ENCODE measurements at regions not wholly inside any gene's neighbourhood (a gene's known extent, or its start where the extent isn't known, plus 50 kb on each side); places are given as distances from the start of the nearest gene placed in this dataset.

DNA sequence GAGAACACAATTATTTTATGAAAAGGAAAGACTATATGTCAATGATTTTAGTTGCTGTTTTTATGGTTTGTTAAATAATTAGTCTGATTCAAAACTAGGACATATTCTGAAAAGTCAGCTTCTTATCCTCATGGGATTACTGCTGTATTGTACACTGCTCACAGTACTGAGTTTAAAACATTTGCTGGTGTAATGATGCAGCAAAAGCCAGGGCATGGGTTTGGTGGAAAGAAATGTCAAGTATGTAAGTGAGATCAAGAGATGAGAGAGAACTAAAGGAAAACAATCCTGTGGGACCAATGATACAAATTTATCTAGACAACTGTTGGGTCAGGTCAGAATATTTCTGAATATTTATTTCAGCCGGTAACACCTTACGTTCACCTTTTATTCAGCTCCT is 210.1 kb upstream of the ARHGEF26 start (continued):
- TF ChIP-seq, protein P1, sequence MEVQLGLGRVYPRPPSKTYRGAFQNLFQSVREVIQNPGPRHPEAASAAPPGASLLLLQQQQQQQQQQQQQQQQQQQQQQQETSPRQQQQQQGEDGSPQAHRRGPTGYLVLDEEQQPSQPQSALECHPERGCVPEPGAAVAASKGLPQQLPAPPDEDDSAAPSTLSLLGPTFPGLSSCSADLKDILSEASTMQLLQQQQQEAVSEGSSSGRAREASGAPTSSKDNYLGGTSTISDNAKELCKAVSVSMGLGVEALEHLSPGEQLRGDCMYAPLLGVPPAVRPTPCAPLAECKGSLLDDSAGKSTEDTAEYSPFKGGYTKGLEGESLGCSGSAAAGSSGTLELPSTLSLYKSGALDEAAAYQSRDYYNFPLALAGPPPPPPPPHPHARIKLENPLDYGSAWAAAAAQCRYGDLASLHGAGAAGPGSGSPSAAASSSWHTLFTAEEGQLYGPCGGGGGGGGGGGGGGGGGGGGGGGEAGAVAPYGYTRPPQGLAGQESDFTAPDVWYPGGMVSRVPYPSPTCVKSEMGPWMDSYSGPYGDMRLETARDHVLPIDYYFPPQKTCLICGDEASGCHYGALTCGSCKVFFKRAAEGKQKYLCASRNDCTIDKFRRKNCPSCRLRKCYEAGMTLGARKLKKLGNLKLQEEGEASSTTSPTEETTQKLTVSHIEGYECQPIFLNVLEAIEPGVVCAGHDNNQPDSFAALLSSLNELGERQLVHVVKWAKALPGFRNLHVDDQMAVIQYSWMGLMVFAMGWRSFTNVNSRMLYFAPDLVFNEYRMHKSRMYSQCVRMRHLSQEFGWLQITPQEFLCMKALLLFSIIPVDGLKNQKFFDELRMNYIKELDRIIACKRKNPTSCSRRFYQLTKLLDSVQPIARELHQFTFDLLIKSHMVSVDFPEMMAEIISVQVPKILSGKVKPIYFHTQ (CRISPR knock-in tag; IDR thresholded peaks at IDR 0.05): no peak
- TF ChIP-seq TP53 (CRISPR knock-in tag; IDR thresholded peaks at IDR 0.05) (no peak), ETV6 (CRISPR knock-in tag; IDR thresholded peaks at IDR 0.05) (no peak), ZNF416 (CRISPR knock-in tag; IDR thresholded peaks at IDR 0.05) (no peak), FOXP1 (CRISPR knock-in tag; IDR thresholded peaks at IDR 0.05; ENCODE audit: borderline replicate concordance) (no peak), JUN (CRISPR knock-in tag; IDR thresholded peaks at IDR 0.05) (no peak), GTF2I (CRISPR knock-in tag; conservative IDR thresholded peaks at IDR 0.05) (no peak)
- TF ChIP-seq, protein P2, sequence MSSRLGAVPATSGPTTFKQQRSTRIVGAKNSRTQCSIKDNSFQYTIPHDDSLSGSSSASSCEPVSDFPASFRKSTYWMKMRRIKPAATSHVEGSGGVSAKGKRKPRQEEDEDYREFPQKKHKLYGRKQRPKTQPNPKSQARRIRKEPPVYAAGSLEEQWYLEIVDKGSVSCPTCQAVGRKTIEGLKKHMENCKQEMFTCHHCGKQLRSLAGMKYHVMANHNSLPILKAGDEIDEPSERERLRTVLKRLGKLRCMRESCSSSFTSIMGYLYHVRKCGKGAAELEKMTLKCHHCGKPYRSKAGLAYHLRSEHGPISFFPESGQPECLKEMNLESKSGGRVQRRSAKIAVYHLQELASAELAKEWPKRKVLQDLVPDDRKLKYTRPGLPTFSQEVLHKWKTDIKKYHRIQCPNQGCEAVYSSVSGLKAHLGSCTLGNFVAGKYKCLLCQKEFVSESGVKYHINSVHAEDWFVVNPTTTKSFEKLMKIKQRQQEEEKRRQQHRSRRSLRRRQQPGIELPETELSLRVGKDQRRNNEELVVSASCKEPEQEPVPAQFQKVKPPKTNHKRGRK (CRISPR knock-in tag; IDR thresholded peaks at IDR 0.05; ENCODE audit: borderline replicate concordance): no peak
- TF ChIP-seq, protein P3, sequence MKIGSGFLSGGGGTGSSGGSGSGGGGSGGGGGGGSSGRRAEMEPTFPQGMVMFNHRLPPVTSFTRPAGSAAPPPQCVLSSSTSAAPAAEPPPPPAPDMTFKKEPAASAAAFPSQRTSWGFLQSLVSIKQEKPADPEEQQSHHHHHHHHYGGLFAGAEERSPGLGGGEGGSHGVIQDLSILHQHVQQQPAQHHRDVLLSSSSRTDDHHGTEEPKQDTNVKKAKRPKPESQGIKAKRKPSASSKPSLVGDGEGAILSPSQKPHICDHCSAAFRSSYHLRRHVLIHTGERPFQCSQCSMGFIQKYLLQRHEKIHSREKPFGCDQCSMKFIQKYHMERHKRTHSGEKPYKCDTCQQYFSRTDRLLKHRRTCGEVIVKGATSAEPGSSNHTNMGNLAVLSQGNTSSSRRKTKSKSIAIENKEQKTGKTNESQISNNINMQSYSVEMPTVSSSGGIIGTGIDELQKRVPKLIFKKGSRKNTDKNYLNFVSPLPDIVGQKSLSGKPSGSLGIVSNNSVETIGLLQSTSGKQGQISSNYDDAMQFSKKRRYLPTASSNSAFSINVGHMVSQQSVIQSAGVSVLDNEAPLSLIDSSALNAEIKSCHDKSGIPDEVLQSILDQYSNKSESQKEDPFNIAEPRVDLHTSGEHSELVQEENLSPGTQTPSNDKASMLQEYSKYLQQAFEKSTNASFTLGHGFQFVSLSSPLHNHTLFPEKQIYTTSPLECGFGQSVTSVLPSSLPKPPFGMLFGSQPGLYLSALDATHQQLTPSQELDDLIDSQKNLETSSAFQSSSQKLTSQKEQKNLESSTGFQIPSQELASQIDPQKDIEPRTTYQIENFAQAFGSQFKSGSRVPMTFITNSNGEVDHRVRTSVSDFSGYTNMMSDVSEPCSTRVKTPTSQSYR (CRISPR knock-in tag; IDR thresholded peaks at IDR 0.05): no peak
- TF ChIP-seq, protein P4, sequence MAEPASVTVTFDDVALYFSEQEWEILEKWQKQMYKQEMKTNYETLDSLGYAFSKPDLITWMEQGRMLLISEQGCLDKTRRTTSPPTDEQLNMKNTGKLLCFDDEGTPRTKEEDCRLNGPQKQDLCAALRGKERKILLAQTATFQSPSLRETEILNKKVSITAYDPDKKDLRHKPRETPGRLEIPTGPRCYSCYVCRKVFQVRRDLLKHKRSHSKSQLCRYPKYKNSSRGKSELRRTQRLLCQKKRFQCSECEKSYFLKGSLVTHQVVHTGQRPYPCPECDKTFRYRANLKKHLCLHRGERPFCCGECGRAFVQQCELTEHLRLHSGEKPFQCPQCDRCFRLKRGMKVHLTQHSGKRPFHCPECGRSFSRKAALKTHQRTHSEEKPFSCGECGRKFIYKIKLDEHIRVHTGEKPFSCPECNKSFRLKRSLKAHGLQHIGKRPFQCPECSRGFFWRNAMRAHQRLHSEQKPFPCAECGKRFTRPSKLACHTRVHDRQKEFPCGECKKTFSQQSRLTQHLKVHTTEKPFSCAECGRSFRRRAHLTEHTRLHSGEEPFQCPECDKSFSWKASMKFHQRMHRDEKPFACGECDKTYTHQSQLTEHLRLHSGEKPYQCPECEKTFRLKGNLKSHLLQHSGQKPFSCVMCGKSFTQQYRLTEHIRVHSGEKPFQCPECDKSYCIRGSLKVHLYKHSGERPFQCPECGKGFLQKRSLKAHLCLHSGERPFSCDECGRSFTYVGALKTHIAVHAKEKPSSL (CRISPR knock-in tag; conservative IDR thresholded peaks at IDR 0.05): no peak
- TF ChIP-seq, protein P5, sequence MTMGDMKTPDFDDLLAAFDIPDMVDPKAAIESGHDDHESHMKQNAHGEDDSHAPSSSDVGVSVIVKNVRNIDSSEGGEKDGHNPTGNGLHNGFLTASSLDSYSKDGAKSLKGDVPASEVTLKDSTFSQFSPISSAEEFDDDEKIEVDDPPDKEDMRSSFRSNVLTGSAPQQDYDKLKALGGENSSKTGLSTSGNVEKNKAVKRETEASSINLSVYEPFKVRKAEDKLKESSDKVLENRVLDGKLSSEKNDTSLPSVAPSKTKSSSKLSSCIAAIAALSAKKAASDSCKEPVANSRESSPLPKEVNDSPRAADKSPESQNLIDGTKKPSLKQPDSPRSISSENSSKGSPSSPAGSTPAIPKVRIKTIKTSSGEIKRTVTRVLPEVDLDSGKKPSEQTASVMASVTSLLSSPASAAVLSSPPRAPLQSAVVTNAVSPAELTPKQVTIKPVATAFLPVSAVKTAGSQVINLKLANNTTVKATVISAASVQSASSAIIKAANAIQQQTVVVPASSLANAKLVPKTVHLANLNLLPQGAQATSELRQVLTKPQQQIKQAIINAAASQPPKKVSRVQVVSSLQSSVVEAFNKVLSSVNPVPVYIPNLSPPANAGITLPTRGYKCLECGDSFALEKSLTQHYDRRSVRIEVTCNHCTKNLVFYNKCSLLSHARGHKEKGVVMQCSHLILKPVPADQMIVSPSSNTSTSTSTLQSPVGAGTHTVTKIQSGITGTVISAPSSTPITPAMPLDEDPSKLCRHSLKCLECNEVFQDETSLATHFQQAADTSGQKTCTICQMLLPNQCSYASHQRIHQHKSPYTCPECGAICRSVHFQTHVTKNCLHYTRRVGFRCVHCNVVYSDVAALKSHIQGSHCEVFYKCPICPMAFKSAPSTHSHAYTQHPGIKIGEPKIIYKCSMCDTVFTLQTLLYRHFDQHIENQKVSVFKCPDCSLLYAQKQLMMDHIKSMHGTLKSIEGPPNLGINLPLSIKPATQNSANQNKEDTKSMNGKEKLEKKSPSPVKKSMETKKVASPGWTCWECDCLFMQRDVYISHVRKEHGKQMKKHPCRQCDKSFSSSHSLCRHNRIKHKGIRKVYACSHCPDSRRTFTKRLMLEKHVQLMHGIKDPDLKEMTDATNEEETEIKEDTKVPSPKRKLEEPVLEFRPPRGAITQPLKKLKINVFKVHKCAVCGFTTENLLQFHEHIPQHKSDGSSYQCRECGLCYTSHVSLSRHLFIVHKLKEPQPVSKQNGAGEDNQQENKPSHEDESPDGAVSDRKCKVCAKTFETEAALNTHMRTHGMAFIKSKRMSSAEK (CRISPR knock-in tag; IDR thresholded peaks at IDR 0.05; ENCODE audit: borderline replicate concordance): no peak

DNA sequence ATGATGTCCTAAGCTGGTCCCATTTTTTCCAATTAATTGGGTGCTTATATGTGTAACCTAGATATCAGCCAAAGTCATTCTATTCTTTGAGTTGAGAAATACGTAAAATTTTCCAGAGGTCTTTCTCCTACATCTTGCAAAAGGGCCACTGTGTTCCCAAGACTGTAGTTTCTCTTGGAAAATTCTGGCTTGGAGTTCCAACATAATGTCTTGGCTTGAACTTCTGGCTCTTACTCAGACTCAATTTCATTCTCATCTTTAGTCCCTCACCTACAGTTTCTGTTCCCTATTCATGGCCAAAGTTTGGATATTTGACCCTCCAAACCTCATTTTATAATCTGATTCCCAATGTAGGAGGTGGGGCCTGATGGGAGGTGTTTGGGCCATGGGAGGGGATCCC is 201.4 kb upstream of the ARHGEF26 start:
- DNase-seq (ENCODE audit: low spot score): no peak
- POLR2A ChIA-PET: no interaction called here
- Mint-ChIP-seq H3K4me1 (no peaks in the 10 kb centered on the region), H3K4me3 (no peak overlapping the region), H3K27me3 (ENCODE audit: low read depth) (no peaks in the 10 kb centered on the region), H3K36me3 (peaks cover 1% of the 10 kb centered on the region; the same call in 1 of the 2 replicates), H3K27ac (no peak overlapping the region), H3K9me3 (peaks cover 31% of the 10 kb centered on the region)
- no peak for ATAC-seq
- CTCF ChIA-PET: no interaction called here
- TF ChIP-seq, protein P6, sequence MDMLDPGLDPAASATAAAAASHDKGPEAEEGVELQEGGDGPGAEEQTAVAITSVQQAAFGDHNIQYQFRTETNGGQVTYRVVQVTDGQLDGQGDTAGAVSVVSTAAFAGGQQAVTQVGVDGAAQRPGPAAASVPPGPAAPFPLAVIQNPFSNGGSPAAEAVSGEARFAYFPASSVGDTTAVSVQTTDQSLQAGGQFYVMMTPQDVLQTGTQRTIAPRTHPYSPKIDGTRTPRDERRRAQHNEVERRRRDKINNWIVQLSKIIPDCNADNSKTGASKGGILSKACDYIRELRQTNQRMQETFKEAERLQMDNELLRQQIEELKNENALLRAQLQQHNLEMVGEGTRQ (CRISPR knock-in tag; IDR thresholded peaks at IDR 0.05): no peak
- TF ChIP-seq ESRRA (CRISPR knock-in tag; IDR thresholded peaks at IDR 0.05; ENCODE audit: borderline replicate concordance) (no peak), ELF4 (CRISPR knock-in tag; IDR thresholded peaks at IDR 0.05; ENCODE audit: low read depth) (no peak), ZNF138 (CRISPR knock-in tag; conservative IDR thresholded peaks at IDR 0.05) (no peak), GTF2I (CRISPR knock-in tag; conservative IDR thresholded peaks at IDR 0.05) (no peak), ZNF317 (CRISPR knock-in tag; IDR thresholded peaks at IDR 0.05; ENCODE audit: borderline replicate concordance, low read depth) (no peak), CREB1 (CRISPR knock-in tag; IDR thresholded peaks at IDR 0.05) (no peak), MYBL2 (CRISPR knock-in tag; IDR thresholded peaks at IDR 0.05) (no peak)
- TF ChIP-seq, protein P7, sequence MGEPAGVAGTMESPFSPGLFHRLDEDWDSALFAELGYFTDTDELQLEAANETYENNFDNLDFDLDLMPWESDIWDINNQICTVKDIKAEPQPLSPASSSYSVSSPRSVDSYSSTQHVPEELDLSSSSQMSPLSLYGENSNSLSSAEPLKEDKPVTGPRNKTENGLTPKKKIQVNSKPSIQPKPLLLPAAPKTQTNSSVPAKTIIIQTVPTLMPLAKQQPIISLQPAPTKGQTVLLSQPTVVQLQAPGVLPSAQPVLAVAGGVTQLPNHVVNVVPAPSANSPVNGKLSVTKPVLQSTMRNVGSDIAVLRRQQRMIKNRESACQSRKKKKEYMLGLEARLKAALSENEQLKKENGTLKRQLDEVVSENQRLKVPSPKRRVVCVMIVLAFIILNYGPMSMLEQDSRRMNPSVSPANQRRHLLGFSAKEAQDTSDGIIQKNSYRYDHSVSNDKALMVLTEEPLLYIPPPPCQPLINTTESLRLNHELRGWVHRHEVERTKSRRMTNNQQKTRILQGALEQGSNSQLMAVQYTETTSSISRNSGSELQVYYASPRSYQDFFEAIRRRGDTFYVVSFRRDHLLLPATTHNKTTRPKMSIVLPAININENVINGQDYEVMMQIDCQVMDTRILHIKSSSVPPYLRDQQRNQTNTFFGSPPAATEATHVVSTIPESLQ (CRISPR knock-in tag; IDR thresholded peaks at IDR 0.05): no peak
- TF ChIP-seq, protein P8, sequence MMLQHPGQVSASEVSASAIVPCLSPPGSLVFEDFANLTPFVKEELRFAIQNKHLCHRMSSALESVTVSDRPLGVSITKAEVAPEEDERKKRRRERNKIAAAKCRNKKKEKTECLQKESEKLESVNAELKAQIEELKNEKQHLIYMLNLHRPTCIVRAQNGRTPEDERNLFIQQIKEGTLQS (CRISPR knock-in tag; conservative IDR thresholded peaks at IDR 0.05): no peak

Data from WTC11 (cell line).